Activated CD4-positive, alpha-beta T cell treated with anti-CD3 and anti-CD28 coated beads, Interleukin-2, Interleukin-6, amounts not matched to agents 100 ng/mL and 50 ng/mL, durations not matched to agents 16 hours and 8 hours (primary cell): ENCODE measurements at regions not wholly inside any gene's neighbourhood (a gene's known extent, or its start where the extent isn't known, plus 50 kb on each side); places are given as distances from the start of the nearest gene placed in this dataset.
"Not testable (repeated sequence)": the region's sequence is repeated elsewhere in the genome, so short reads cannot be mapped to it uniquely, and the experiment has no call there.

Experiments
- DNase-seq: peaks from one replicate; pipeline ENCODE4 v3.0.0-alpha.2; 2020

- no peak for DNase-seq
Observed at GRCh38 chr12:88925454-88925853, 345.2 kb upstream of the KITLG start.

- DNase-seq, result no peak
Observed at GRCh38 chr12:88924162-88924561, 343.9 kb upstream of the KITLG start.

GRCh38 chr12:88923631-88924030 is 343.4 kb upstream of the KITLG start:
- no peak for DNase-seq

GRCh38 chr12:88922816-88923215 is 342.5 kb upstream of the KITLG start:
- DNase-seq, result no peak

- DNase-seq, result no peak
Observed at GRCh38 chr12:88921890-88922532, 341.7 kb upstream of the KITLG start.

GRCh38 chr12:88921434-88921833 is 341.2 kb upstream of the KITLG start:
- DNase-seq, result no peak

GRCh38 chr12:88918161-88918560 is 337.9 kb upstream of the KITLG start:
- no peak for DNase-seq

- DNase-seq, result no peak
Observed at GRCh38 chr12:88914967-88915366, 334.7 kb upstream of the KITLG start.

- DNase-seq, result no peak
Observed at GRCh38 chr12:88909510-88909909, 329.2 kb upstream of the KITLG start.

- DNase-seq, result no peak
Observed at GRCh38 chr12:88908345-88908744, 328.1 kb upstream of the KITLG start.

GRCh38 chr12:88904705-88905104 is 324.4 kb upstream of the KITLG start:
- no peak for DNase-seq

- DNase-seq, result no peak
Observed at GRCh38 chr12:88903333-88903732, 323.1 kb upstream of the KITLG start.

GRCh38 chr12:88897723-88898122 is 317.5 kb upstream of the KITLG start:
- no peak for DNase-seq

GRCh38 chr12:88896958-88897357 is 316.7 kb upstream of the KITLG start:
- no peak for DNase-seq

- no peak for DNase-seq
Observed at GRCh38 chr12:88895634-88896033, 315.4 kb upstream of the KITLG start.

- DNase-seq, result no peak
Observed at GRCh38 chr12:88893801-88894200, 313.5 kb upstream of the KITLG start.

GRCh38 chr12:88891434-88891833 is 311.2 kb upstream of the KITLG start:
- DNase-seq, result not testable (repeated sequence)

GRCh38 chr12:88889326-88890110 is 309.2 kb upstream of the KITLG start:
- no peak for DNase-seq

GRCh38 chr12:88884600-88884999 is 304.3 kb upstream of the KITLG start:
- DNase-seq, result no peak

GRCh38 chr12:88882662-88883061 is 302.4 kb upstream of the KITLG start:
- DNase-seq, result no peak

GRCh38 chr12:88880051-88880450 is 299.8 kb upstream of the KITLG start:
- DNase-seq, result no peak

GRCh38 chr12:88878295-88878694 is 298.0 kb upstream of the KITLG start:
- DNase-seq, result no peak

GRCh38 chr12:88876857-88877256 is 296.6 kb upstream of the KITLG start:
- DNase-seq, result no peak

GRCh38 chr12:88870000-88870737 is 289.9 kb upstream of the KITLG start:
- no peak for DNase-seq
